A549 (cell line): ENCODE measurements at regions not wholly inside any gene's neighbourhood (a gene's known extent, or its start where the extent isn't known, plus 50 kb on each side); places are given as distances from the start of the nearest gene placed in this dataset.

Experiments used
- EHMT2 ChIP-seq: fragments of 200-600 bp; sonication (generic); IDR thresholded peaks from 2 replicates; pipeline ENCODE4 v1.6.1; 2016; ENCODE audit warnings: antibody characterized with exemption, low read depth, mild to moderate bottlenecking, moderate library complexity
- POLR2A ChIP-seq: IDR thresholded peaks from 2 replicates; pipeline ENCODE4 v1.6.1; 2012; ENCODE audit warnings: mild to moderate bottlenecking, low read length
- POLR2AphosphoS2 ChIP-seq: conservative IDR thresholded peaks from 2 replicates; pipeline ENCODE4 v1.6.1; 2012; ENCODE audit warnings: low read length, improper control_type of control experiment, inconsistent platforms
- TF ChIP-seq, protein P1 (sequence below): fragments of >200 bp; sonication (Bioruptor Twin); formaldehyde crosslinking; IDR thresholded peaks from 3 replicates; pipeline ENCODE4 v1.5.1; 2016
- TF ChIP-seq, protein P2 (sequence below): IDR thresholded peaks from 2 replicates; pipeline ENCODE4 v1.6.1; 2012

DNA sequence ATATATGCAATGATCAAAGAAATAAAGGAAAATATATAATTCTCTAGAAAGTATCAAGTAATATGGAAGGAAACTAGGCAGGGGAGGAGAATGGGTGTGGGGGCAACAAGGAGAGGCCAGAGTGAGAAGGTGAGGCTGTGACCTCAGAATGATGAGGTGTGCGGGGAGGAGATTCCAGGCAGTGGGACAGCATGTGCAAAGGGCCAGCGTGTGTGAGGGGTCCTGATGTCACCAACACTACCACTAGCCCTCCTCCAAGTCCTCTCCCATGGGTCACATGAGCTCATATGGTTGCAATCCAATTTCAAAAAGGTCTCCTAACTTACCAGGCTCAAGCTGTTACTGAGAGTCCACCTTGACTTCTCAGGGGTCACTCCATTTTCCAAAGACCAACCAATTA lies 463.9 kb downstream of the MN1 start:
- TF ChIP-seq, protein P1, sequence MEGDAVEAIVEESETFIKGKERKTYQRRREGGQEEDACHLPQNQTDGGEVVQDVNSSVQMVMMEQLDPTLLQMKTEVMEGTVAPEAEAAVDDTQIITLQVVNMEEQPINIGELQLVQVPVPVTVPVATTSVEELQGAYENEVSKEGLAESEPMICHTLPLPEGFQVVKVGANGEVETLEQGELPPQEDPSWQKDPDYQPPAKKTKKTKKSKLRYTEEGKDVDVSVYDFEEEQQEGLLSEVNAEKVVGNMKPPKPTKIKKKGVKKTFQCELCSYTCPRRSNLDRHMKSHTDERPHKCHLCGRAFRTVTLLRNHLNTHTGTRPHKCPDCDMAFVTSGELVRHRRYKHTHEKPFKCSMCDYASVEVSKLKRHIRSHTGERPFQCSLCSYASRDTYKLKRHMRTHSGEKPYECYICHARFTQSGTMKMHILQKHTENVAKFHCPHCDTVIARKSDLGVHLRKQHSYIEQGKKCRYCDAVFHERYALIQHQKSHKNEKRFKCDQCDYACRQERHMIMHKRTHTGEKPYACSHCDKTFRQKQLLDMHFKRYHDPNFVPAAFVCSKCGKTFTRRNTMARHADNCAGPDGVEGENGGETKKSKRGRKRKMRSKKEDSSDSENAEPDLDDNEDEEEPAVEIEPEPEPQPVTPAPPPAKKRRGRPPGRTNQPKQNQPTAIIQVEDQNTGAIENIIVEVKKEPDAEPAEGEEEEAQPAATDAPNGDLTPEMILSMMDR = no peak
- TF ChIP-seq, protein P2, sequence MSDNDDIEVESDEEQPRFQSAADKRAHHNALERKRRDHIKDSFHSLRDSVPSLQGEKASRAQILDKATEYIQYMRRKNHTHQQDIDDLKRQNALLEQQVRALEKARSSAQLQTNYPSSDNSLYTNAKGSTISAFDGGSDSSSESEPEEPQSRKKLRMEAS = no peak
- TF ChIP-seq EHMT2 = no peak
- TF ChIP-seq POLR2AphosphoS2 = no peak
- no peak for TF ChIP-seq POLR2A
